WI38 (cell line): ENCODE measurements at regions not wholly inside any gene's neighbourhood (a gene's known extent, or its start where the extent isn't known, plus 50 kb on each side); places are given as distances from the start of the nearest gene placed in this dataset.

Experiments used
- H3K4me3 ChIP-seq: 2 replicates; pipeline ENCODE4 v1.5.1; 2011; ENCODE audit warnings: low read depth, mild to moderate bottlenecking, control low read depth, low read length
- TF ChIP-seq, protein P1 (sequence below): IDR thresholded peaks from 2 replicates; pipeline ENCODE4 v1.5.1; 2012; ENCODE audit warnings: low read depth, mild to moderate bottlenecking, control low read depth, low read length

DNA sequence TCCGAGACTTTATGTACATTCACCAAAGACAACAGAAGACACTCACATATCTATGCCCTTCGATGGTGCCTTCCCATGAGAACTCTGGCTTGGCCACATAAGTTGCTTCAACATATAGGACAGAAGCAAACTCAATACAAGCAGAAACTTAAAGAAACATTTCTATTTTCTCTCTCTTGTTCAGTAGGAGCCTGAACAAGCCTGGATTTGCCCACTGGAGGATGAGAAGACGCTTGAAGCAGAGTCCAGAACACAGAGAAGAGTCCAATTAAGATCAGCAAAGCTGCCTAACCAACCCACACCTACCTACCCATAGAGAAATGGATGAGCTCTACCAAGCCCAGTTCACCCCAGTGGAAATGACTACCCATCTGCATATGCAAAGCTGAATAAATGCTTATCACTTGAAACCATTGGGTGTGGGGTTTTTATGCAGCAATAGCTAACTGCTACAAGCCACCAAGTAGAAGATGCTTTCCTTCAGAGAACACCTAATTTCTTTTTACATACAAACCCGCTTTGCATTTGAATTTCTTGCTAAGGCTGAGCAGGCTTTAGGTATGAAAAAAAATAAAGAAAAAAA lies 337.9 kb upstream of the DYNLRB2 start:
- TF ChIP-seq, protein P1, sequence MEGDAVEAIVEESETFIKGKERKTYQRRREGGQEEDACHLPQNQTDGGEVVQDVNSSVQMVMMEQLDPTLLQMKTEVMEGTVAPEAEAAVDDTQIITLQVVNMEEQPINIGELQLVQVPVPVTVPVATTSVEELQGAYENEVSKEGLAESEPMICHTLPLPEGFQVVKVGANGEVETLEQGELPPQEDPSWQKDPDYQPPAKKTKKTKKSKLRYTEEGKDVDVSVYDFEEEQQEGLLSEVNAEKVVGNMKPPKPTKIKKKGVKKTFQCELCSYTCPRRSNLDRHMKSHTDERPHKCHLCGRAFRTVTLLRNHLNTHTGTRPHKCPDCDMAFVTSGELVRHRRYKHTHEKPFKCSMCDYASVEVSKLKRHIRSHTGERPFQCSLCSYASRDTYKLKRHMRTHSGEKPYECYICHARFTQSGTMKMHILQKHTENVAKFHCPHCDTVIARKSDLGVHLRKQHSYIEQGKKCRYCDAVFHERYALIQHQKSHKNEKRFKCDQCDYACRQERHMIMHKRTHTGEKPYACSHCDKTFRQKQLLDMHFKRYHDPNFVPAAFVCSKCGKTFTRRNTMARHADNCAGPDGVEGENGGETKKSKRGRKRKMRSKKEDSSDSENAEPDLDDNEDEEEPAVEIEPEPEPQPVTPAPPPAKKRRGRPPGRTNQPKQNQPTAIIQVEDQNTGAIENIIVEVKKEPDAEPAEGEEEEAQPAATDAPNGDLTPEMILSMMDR: no peak
- H3K4me3 ChIP-seq: no peak overlapping the region

DNA sequence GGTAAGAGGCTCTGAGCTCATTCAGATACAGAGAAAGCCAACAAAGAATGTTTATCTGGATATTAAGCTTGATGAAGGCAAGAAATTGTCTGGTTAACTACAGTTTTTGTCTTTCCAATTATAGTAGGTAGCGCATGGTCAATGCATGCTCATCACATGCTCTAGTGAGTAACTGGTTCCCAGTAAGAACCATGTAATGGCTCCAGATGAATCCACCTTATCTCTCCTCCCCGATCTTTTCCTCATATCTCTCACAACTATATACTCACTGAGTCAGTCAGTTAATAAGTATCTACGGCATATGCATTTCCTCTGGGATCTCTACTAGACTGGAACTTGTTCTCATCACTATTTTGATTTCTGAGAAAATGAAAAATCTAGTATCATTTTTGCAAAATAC lies 340.7 kb upstream of the DYNLRB2 start:
- TF ChIP-seq, protein P1: no peak
- no peak overlapping the region for H3K4me3 ChIP-seq

DNA sequence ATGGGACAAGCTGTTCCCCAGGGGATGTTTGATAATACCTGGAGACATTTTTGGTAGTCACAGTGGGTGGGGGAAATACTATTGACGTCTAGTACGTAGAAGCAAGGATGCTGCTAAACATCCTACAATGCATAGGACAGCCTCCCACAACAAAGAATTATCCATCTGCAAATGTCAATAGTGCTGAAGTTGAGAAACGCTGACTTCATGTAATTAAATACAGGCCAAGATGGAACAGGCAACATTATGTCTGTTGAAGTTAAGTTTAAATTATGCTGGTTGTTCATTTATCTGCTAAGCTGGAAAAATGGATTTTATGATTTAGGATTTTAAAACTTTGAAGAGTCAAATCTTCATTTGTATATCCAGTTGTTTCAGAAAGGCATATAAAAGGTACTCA lies 341.2 kb upstream of the DYNLRB2 start:
- TF ChIP-seq, protein P1: no peak
- no peak overlapping the region for H3K4me3 ChIP-seq

DNA sequence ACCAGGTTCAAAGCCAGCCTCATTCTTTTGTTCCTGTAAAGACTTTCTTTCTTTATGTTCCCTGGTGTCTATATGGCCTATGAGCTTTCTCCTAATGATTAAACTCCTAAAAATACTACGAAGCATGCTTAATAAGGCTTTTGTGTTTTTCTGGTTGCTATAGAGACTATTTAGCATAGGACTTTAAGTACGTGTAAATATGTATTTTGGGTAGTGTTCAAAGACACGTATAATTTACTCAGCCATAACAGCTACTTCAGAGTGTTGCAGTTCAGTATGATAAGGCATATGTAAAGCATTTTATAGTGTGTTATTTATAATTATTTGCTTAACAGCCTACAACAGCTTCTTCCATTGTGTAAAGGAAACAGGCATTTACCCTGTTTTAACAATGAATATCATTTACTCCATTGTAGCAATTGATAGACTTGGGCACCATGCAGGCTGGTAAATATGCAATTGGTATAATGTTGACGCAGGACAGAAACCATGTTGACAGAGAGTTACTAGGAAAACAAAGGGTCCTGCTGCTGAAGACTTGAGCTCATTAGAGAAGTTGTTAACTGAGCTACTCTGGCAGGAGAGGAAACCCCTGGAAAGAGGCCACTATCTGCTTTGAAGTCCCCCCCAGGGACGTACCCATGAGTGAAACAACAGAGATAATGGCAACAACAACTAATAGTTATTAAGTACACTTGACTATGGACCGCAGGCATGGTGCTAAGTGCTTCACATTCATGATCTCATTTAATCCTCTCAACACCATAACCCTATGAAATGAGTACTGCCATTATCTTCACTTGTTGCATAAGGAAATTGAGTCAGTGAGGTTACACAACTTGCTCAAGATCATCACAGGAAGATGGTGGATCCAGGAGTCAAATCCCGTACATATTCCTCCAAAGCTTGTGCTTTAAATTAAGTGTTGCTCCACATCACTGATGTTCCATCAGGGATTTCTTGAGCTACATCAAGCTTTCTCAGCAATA lies 342.2 kb upstream of the DYNLRB2 start:
- peak overlapping the region; percentile 4; the same call in 1 of the 2 replicates for H3K4me3 ChIP-seq
- TF ChIP-seq, protein P1: no peak

DNA sequence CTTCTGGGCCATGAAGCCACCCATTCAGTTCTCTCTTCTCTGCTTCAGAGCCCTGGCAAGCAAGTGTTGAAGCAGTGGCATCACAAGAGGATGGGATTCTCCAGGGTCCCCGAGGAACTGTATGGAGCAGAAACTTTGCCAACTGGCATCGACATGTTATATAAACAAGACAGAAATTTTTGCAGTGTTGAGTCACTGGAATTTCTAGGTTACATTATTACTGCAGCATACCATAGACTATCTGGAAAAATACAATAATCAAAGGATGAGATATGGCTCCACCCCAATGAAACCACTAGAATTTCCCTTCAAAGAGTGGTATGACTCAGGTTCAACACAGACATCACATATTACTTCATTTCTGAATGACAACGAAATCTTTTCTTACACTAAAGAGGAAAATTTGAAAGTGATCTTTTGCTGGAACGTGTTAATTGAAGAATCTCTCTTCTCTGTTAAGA lies 343.0 kb upstream of the DYNLRB2 start:
- H3K4me3 ChIP-seq: peak overlapping the region; percentile 4; the same call in 1 of the 2 replicates
- TF ChIP-seq, protein P1: no peak

DNA sequence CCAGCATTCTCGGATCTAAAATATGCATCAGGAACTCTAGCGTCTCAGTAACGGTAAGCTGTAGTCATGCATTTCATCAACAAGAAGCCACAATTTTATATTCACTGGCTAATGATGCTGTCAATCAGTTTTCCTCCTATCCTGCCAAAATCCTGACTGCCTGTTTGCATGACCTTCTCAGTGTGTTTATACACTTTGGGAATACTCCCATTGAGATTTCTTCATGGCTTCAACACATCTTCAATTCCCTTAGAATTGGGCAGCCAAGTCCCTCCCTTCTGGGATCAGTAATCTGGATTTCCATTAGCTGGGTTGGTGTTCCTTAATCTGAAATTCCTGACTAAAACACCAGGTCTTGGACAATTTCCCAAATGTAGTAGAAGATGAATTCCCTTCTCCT lies 348.9 kb upstream of the DYNLRB2 start:
- no peak overlapping the region for H3K4me3 ChIP-seq
- TF ChIP-seq, protein P1: no peak
